IMR-90 (cell line): ENCODE measurements at regions not wholly inside any gene's neighbourhood (a gene's known extent, or its start where the extent isn't known, plus 50 kb on each side); places are given as distances from the start of the nearest gene placed in this dataset.

Experiments
- ATAC-seq: fragments of 200-7000 bp; cut with Tn5 transposase; 2 replicates; pipeline ENCODE4 v1.9.1; 2020; ENCODE audit warnings: low read depth, mild to moderate bottlenecking, moderate library complexity
- BruUV-seq: library from RNA; stranded (reverse); fragments of 400-500 nt; replicated peaks from 2 replicates; lab custom pipeline; 2021; lab: Mats Ljungman, UMichigan
- CTCF ChIA-PET: fragments of 300-600 bp; formaldehyde crosslinking; extraction: SDS; loops from one replicate; lab custom pipeline; 2021; ENCODE audit warnings: antibody characterized with exemption; lab: Yijun Ruan, JAX
- POLR2A ChIA-PET: fragments of 300-600 bp; sonication (Branson Sonifier 250); formaldehyde crosslinking; loops from one replicate; lab custom pipeline; 2022; ENCODE audit warnings: antibody characterized with exemption; ENCODE audit not compliant: unreplicated experiment; lab: Charles Lee
- DNase-seq: peaks from one replicate; pipeline ENCODE4 v3.0.0; 2013
- H2AFZ ChIP-seq: replicated peaks from 2 replicates; pipeline ENCODE3; 2013; ENCODE audit warnings: low read length, mild to moderate bottlenecking; ENCODE audit not compliant: poor library complexity
- H2AK5ac ChIP-seq: 2 replicates; pipeline ENCODE4 v1.6.1; 2013; ENCODE audit warnings: low read depth, low read length, inconsistent platforms
- H2AK9ac ChIP-seq: replicated peaks from 2 replicates; pipeline ENCODE3; 2013; ENCODE audit warnings: mild to moderate bottlenecking, low read depth, low read length, moderate library complexity; ENCODE audit not compliant: poor library complexity
- H2BK120ac ChIP-seq: 2 replicates; pipeline ENCODE4 v1.6.1; 2013; ENCODE audit warnings: low read depth, low read length, inconsistent platforms
- H2BK15ac ChIP-seq: 3 replicates; pipeline ENCODE4 v1.6.1; 2013; ENCODE audit warnings: low read depth, low read length, inconsistent platforms
- H2BK20ac ChIP-seq: 2 replicates; pipeline ENCODE4 v1.6.1; 2013; ENCODE audit warnings: low read depth, mild to moderate bottlenecking, inconsistent platforms, low read length, moderate library complexity
- H2BK5ac ChIP-seq: 2 replicates; pipeline ENCODE4 v1.6.1; 2013; ENCODE audit warnings: mild to moderate bottlenecking, low read depth, low read length, inconsistent platforms; ENCODE audit not compliant: poor library complexity, severe bottlenecking
- H3K14ac ChIP-seq: replicated peaks from 2 replicates; pipeline ENCODE4 v1.6.1; 2013; ENCODE audit warnings: low read depth, low read length, inconsistent platforms
- H3K18ac ChIP-seq: 2 replicates; pipeline ENCODE4 v1.6.1; 2013; ENCODE audit warnings: low read depth, low read length, control low read depth
- H3K23ac ChIP-seq: 2 replicates; pipeline ENCODE4 v1.6.1; 2013; ENCODE audit warnings: low read depth, low read length, inconsistent platforms
- H3K27ac ChIP-seq: 2 replicates; pipeline ENCODE4 v1.5.1; 2013; ENCODE audit warnings: mild to moderate bottlenecking, control low read depth, low read length; ENCODE audit not compliant: insufficient read depth
- H3K27me3 ChIP-seq: 2 replicates; pipeline ENCODE4 v1.6.1; 2013; ENCODE audit warnings: low read length; ENCODE audit not compliant: control insufficient read depth, insufficient read depth
- H3K36me3 ChIP-seq: 2 replicates; pipeline ENCODE4 v1.6.1; 2013; ENCODE audit warnings: low read length, mixed read lengths; ENCODE audit not compliant: control insufficient read depth, insufficient read depth
- H3K4ac ChIP-seq: 2 replicates; pipeline ENCODE4 v1.6.1; 2013; ENCODE audit warnings: low read depth, low read length, inconsistent platforms
- H3K4me1 ChIP-seq: 2 replicates; pipeline ENCODE4 v1.6.1; 2013; ENCODE audit warnings: low read length, mixed read lengths; ENCODE audit not compliant: control insufficient read depth, insufficient read depth
- H3K4me2 ChIP-seq: 2 replicates; pipeline ENCODE4 v1.6.1; 2013; ENCODE audit warnings: low read depth, mild to moderate bottlenecking, control low read depth, low read length, moderate library complexity
- H3K4me3 ChIP-seq: 2 replicates; pipeline ENCODE4 v1.5.1; 2013; ENCODE audit warnings: low read depth, mild to moderate bottlenecking, control low read depth, low read length, moderate library complexity; ENCODE audit not compliant: insufficient read depth
- H3K56ac ChIP-seq: 2 replicates; pipeline ENCODE4 v1.6.1; 2013; ENCODE audit warnings: low read length, inconsistent platforms; ENCODE audit not compliant: insufficient read depth; ENCODE audit errors: extremely low read depth
- H3K79me1 ChIP-seq, 2 experiments: 2 replicates each; pipeline ENCODE4 v1.6.1; 2013; ENCODE audit warnings: low read length in 2 of 2, inconsistent platforms in 1 of 2, low read depth in 1 of 2
- H3K9ac ChIP-seq: 2 replicates; pipeline ENCODE4 v1.6.1; 2013; ENCODE audit warnings: low read depth, low read length, control low read depth
- H3K9me1 ChIP-seq: 2 replicates; pipeline ENCODE4 v1.6.1; 2013; ENCODE audit warnings: low read length, inconsistent platforms; ENCODE audit not compliant: insufficient read depth
- H3K9me3 ChIP-seq: 2 replicates; pipeline ENCODE4 v1.6.1; 2013; ENCODE audit warnings: low read length; ENCODE audit not compliant: control insufficient read depth, insufficient read depth
- H4K20me1 ChIP-seq: 2 replicates; pipeline ENCODE4 v1.6.1; 2013; ENCODE audit warnings: low read length, inconsistent platforms; ENCODE audit not compliant: insufficient read depth
- H4K5ac ChIP-seq: 2 replicates; pipeline ENCODE4 v1.6.1; 2013; ENCODE audit warnings: mild to moderate bottlenecking, low read depth, low read length, control low read depth
- H4K8ac ChIP-seq, 2 experiments: 2 replicates each; pipeline ENCODE4 v1.6.1; 2013; ENCODE audit warnings: low read depth in 2 of 2, low read length in 2 of 2, control low read depth in 1 of 2, inconsistent platforms in 1 of 2
- H4K91ac ChIP-seq: 2 replicates; pipeline ENCODE4 v1.6.1; 2013; ENCODE audit warnings: low read depth, low read length, inconsistent platforms; ENCODE audit not compliant: insufficient read depth
- ELK1 ChIP-seq: fragments of 150-350 bp; IDR thresholded peaks from 2 replicates; pipeline ENCODE4 v1.6.1; 2016; ENCODE audit warnings: low read depth, mild to moderate bottlenecking, low read length, moderate library complexity, borderline replicate concordance
- MAFK ChIP-seq: IDR thresholded peaks from 2 replicates; pipeline ENCODE4 v1.6.1; 2012; ENCODE audit warnings: low read depth, low read length, improper control_type of control experiment
- NFE2L2 ChIP-seq: fragments of 150-350 bp; IDR thresholded peaks from 2 replicates; pipeline ENCODE4 v1.6.1; 2016; ENCODE audit warnings: low read depth, mild to moderate bottlenecking, low read length
- RAD21 ChIP-seq: IDR thresholded peaks from 2 replicates; pipeline ENCODE4 v1.6.1; 2012; ENCODE audit warnings: low read length, improper control_type of control experiment
- WGBS, 2 experiments: methylation state at CpG; one replicate each; pipeline versions ENCODE4 v1.1.5 to v1.1.7; 2013; ENCODE audit warnings: missing lambda C conversion rate in 2 of 2; ENCODE audit not compliant: insufficient read length in 1 of 2; ENCODE audit errors: extremely low coverage in 2 of 2; 5-methylcytosine and 5-hydroxymethylcytosine counted together
- dilution Hi-C: fragments of 300-500 bp; cut with HindIII; formaldehyde crosslinking; loops from one replicate; pipeline ENCODE4 v1.14.3; 2018; ENCODE audit warnings: low sequenced_read_pairs; ENCODE audit not compliant: unreplicated experiment
- in situ Hi-C: fragments of 300-500 bp; cut with MboI; formaldehyde crosslinking; loops from 3 replicates; pipeline ENCODE4 v1.14.3; 2019; ENCODE audit warnings: low sequenced_read_pairs, inconsistent platforms, mixed read lengths
- intact Hi-C: fragments of 100-400 bp; cut with micrococcal nuclease; formaldehyde crosslinking; loops from 2 replicates; pipeline ENCODE4 v1.10.0; 2022

DNA sequence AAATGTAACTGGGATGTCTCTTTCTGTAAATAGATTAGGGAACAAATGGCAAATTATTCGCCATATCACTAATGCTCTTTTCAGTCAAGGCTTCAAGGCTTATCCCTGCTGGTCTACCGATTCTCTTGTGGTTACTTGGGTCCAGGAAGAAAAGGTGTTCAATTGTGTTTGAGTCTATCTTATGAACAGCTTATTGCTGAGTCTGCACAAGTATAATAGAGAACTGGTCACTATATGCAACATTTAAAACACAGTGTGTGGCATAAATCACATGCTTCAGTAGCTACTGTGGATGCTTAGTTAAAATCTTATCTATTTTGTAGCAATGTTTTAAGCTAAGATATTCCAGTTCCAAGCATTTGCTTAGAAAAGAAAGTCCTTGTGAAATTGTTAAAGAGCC is 274.2 kb upstream of the FAM174A start:
- Histone ChIP-seq H3K27ac (no peak overlapping the region), H4K8ac (no peak overlapping the region), H2BK20ac (no peak overlapping the region), H3K9ac (no peak overlapping the region), H4K5ac (no peak overlapping the region), H2BK5ac (no peak overlapping the region), H4K20me1 (no peaks in the 10 kb centered on the region), H3K23ac (no peak overlapping the region), H3K4me3 (no peak overlapping the region), H3K14ac (no peak overlapping the region), H3K18ac (no peak overlapping the region), H2AK5ac (no peak overlapping the region), H3K79me1 (no peaks in the 10 kb centered on the region), H3K9me3 (0 out of 2 replicates have a peak, but pooled peaks cover 2% of the 10 kb centered on the region), H2AFZ (no peak overlapping the region), H3K4ac (no peak overlapping the region), H3K4me1 (no peaks in the 10 kb centered on the region), H3K36me3 (no peaks in the 10 kb centered on the region), H2AK9ac (no peak overlapping the region), H3K9me1 (no peaks in the 10 kb centered on the region), H4K91ac (no peak overlapping the region), H2BK120ac (no peak overlapping the region), H2BK15ac (no peak overlapping the region), H3K56ac (no peak overlapping the region), H3K27me3 (no peaks in the 10 kb centered on the region), H3K4me2 (no peak overlapping the region)
- TF ChIP-seq RAD21 (no peak), MAFK (peak; percentile 47; the same call in 1 of the 2 replicates), NFE2L2 (no peak), ELK1 (no peak)
- DNase-seq (no peak), ATAC-seq (no peak)
- intact Hi-C loops, result no loop called here
- ChIA-PET POLR2A (no interaction called here), CTCF (no interaction called here)
- in situ Hi-C loops, result no loop called here
- no CpG with 5 or more reads among the region's 2 CpGs for WGBS, 2 experiments
- dilution Hi-C loops, result no loop called here
- no TSS peak for BruUV-seq
